Testis (tissue), 2 donors: ENCODE measurements at regions not wholly inside any gene's neighbourhood (a gene's known extent, or its start where the extent isn't known, plus 50 kb on each side); places are given as distances from the start of the nearest gene placed in this dataset.

Source experiments
- CTCF ChIP-seq, 3 experiments: fragments of 450-650 bp in 2 of 3; fragments of 200-600 bp in 1 of 3; sonication (generic) in 1 of 3; IDR thresholded peaks; one replicate each; pipeline ENCODE4 v1.5.1; 2016 to 2019; ENCODE audit warnings: antibody characterized with exemption in 3 of 3, mild to moderate bottlenecking in 2 of 3, moderate library complexity in 1 of 3
- POLR2A ChIP-seq: fragments of 450-650 bp; IDR thresholded peaks from one replicate; pipeline ENCODE4 v1.6.1; 2017; ENCODE audit warnings: antibody characterized with exemption, mild to moderate bottlenecking, moderate library complexity

GRCh38 chr5:45862763-45863162 is 166.6 kb upstream of the HCN1 start:
- TF ChIP-seq POLR2A (no peak), CTCF (IDR thresholded peaks at IDR 0.05) (no peak)
